ENCODE measurements at regions not wholly inside any gene's neighbourhood (a gene's known extent, or its start where the extent isn't known, plus 50 kb on each side); places are given as distances from the start of the nearest gene placed in this dataset.
A peak's percentile ranks its signal among the peaks of the same experiment; 100 is the strongest.
"Not testable (repeated sequence)": the region's sequence is repeated elsewhere in the genome, so short reads cannot be mapped to it uniquely, and the experiment has no call there.

DNA sequence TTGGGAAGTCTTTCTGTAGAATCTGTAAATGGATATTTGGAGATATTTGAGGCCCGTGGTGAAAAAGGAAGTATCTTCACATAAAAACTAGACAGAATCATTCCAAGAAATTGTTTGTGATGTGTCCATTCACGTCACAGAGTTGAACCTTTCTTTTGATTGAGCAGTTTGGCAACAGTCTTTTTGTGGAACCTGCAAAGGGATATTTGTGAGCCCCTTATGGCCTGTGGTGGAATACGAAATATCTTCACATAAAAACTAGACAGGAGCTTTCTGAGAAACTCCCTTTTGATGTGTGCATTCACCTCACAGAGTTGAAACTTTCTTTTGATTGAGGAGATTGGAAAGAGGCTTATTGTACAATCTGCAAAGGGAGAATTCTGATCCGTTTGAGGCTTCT, 2980.4 kb downstream of the TUBA3C start:
- DNase-seq (ENCODE audit: missing footprints); ATAC-seq; intact Hi-C loops (cut with DNase I): not testable (repeated sequence)

DNA sequence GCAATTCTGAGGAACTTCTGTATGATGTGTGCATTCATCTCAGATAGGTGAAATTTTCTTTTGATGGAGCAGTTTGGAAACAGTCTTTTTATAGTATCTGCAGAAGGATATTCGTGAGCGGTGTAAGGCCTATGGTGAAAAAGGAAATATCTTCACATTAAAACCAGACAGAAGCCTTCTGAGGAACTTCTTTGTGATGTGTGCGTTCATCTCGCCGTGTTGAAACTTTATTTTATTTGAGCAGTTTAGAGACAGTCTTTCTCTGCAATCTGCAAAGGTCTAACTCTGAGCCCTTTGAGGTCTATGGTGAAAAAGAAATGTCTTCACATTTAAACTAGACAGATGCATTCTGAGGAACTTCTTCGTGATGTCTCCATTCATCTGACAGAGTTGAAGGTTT, 3021.0 kb downstream of the TUBA3C start:
- intact Hi-C loops (cut with DNase I); DNase-seq (ENCODE audit: missing footprints); ATAC-seq: not testable (repeated sequence)

DNA sequence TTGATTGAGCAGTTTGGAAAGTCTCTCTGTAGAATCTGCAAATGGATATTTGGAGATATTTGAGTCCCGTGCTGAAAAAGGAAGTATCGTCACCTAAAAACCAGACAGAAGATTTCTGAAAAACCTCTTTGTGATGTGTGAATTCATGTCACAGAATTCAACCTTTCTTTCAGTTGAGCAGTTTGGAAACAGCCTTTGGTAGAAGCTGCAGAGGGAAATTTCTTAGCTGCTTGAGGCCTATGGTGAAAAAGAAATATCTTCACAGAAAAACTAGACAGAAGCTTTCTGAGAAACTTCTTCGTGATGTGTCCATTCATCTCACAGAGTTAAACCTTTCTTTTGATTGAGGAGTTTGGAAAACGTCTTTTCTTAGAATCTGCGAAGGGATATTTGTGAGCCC, 3022.7 kb downstream of the TUBA3C start:
- ATAC-seq; DNase-seq (ENCODE audit: missing footprints); intact Hi-C loops (cut with DNase I): not testable (repeated sequence)

DNA sequence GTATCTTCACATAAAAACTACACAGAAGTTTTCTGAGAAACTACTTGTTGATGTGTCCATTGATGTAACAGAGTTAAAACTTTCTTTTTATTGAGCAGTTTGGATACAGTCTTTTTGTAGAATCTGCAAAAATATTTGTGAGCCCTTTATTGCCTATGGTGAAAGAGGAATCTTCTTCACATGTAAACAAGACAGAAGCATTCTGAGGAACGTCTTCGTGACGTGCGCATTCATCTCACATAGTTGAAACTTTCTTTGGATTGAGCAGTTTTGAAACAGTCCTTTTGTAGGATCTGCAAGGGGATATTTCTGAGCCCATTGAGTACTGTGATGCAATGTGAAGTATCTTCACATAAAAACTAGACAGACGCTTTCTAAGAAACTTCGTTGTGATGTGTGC, 3023.6 kb downstream of the TUBA3C start:
- peak; percentile 15 for DNase-seq (ENCODE audit: missing footprints)
- intact Hi-C loops (cut with DNase I); ATAC-seq: not testable (repeated sequence)

DNA sequence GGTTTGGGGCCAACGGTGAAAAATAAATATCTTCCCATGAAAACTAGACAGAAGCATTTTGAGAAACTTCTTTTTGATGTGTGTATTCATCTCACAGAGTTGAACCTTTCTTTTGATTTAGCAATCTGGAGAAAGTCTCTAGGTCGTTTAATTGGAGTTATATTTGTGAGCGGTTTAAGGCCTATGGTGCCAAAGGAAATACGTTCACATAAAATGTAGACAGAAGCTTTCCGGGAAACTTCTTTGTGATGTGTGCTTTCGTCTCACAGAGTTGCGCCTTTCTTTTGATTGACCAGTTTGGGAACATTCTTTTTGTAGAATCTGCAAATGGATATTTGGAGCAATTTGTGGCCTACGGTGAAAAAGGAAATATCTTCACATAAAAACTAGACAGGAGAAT, 3028.8 kb downstream of the TUBA3C start:
- ATAC-seq; intact Hi-C loops (cut with DNase I); DNase-seq (ENCODE audit: missing footprints): not testable (repeated sequence)

DNA sequence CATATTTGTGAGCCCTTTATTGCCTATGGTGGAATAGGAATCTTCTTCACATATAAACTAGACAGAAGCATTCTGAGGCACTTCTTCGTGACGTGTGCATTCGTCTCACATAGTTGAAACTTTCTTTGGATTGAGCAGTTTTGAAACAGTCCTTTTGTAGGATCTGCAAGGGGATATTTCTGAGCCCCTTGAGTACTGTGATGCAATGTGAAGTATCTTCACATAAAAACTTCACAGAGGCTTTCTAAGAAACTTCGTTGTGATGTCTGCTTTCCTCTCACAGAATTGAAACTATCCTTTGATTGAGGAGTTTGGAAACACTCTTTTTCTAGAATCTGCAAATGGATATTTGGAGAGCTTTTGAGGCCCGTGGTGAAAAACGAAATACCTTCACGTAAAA, 3030.3 kb downstream of the TUBA3C start:
- ATAC-seq; intact Hi-C loops (cut with DNase I); DNase-seq (ENCODE audit: missing footprints): not testable (repeated sequence)

DNA sequence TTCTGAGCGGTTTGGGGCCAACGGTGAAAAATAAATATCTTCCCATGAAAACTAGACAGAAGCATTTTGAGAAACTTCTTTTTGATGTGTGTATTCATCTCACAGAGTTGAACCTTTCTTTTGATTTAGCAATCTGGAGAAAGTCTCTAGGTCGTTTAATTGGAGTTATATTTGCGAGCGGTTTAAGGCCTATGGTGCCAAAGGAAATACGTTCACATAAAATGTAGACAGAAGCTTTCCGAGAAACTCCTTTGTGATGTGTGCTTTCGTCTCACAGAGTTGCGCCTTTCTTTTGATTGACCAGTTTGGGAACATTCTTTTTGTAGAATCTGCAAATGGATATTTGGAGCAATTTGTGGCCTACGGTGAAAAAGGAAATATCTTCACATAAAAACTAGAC, 3032.2 kb downstream of the TUBA3C start:
- intact Hi-C loops (cut with DNase I); ATAC-seq; DNase-seq (ENCODE audit: missing footprints): not testable (repeated sequence)

DNA sequence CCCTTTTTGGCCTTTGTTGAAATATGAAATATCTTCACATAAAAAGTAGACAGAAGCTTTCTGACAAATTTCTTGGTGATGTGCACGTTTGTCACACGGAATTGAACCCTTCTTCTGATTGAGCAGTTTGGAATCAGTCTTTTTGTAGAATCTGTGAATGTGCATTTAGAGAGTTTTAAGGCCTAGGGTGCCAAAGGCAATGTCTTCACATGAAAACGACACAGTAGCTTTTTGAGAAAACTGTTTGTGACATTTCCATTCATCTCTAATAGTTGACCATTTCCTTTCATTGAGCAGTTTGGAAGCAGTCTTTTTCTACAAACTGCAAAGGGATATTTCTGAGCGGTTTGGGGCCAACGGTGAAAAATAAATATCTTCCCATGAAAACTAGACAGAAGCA, 3036.0 kb downstream of the TUBA3C start:
- DNase-seq (ENCODE audit: missing footprints); ATAC-seq; intact Hi-C loops (cut with DNase I): not testable (repeated sequence)

DNA sequence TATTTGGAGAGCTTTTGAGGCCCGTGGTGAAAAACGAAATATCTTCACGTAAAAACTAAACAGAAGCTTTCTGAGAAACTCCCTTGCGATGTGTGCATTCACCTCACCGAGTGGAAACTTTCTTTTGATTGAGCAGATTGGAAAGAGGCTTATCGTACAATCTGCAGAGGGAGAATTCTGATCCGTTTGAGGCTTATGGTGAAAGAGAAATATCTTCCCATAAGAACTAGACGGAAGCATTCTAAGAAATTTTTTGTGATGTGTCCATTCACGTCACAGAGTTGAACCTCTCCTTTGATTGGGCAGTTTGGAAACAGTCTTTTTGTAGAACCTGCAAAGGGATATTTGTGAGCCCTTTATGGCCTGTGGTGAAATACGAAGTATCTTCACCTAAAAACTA, 3040.3 kb downstream of the TUBA3C start:
- ATAC-seq; DNase-seq (ENCODE audit: missing footprints); intact Hi-C loops (cut with DNase I): not testable (repeated sequence)

DNA sequence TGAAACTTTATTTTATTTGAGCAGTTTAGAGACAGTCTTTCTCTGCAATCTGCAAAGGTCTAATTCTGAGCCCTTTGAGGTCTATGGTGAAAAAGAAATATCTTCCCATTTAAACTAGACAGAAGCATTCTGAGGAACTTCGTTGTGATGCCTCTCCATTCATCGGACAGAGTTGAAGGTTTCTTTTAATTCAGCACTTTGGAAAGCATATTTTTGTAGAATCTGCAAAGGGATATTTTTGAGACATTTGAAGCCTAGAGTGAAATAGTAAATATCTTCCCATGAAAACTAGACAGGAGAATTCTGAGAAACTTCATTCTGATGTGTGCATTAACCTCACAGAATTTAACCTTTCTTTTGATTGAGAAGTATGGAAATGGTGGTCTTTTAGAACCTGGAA, 3044.8 kb downstream of the TUBA3C start:
- intact Hi-C loops (cut with DNase I); ATAC-seq; DNase-seq (ENCODE audit: missing footprints): not testable (repeated sequence)

DNA sequence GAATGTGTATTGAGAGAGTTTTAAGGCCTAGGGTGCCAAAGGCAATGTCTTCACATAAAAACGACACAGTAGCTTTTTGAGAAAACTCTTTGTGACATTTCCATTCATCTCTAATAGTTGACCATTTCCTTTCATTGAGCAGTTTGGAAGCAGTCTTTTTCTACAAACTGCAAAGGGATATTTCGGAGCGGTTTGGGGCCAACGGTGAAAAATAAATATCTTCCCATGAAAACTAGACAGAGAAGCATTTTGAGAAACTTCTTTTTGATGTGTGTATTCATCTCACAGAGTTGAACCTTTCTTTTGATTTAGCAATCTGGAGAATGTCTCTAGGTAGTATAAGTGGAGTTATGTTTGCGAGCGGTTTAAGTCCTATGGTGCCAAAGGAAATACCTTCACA, 3052.9 kb downstream of the TUBA3C start:
- ATAC-seq; DNase-seq (ENCODE audit: missing footprints); intact Hi-C loops (cut with DNase I): not testable (repeated sequence)

DNA sequence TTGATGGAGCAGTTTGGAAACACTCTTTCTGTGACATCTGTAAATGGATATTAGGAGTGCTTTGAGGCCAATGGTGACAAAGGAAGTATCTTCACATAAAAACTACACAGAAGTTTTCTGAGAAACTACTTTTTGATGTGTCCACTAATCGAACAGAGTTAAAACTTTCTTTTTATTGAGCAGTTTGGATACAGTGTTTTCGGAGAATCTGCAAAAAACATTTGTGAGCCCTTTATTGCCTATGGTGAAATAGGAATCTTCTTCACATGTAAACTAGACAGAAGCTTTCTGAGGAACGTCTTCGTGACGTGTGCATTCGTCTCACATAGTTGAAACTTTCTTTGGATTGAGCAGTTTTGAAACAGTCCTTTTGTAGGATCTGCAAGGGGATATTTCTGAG, 3068.2 kb downstream of the TUBA3C start:
- DNase-seq (ENCODE audit: missing footprints); intact Hi-C loops (cut with DNase I); ATAC-seq: not testable (repeated sequence)
